ENCODE measurements at regions not wholly inside any gene's neighbourhood (a gene's known extent, or its start where the extent isn't known, plus 50 kb on each side); places are given as distances from the start of the nearest gene placed in this dataset.

- TF ChIP-seq CTCF (IDR thresholded peaks at IDR 0.05) (no peak), ZFX (IDR thresholded peaks at IDR 0.05; ENCODE audit: borderline replicate concordance) (no peak)
Measured at GRCh38 chr5:6827526-6828219, 114.4 kb downstream of the TENT4A start.
